IMR-90 (cell line): ENCODE measurements at regions not wholly inside any gene's neighbourhood (a gene's known extent, or its start where the extent isn't known, plus 50 kb on each side); places are given as distances from the start of the nearest gene placed in this dataset.

ENCODE experiments used
- ATAC-seq: fragments of 200-7000 bp; cut with Tn5 transposase; 2 replicates; pipeline ENCODE4 v1.9.1; 2020; ENCODE audit warnings: low read depth, mild to moderate bottlenecking, moderate library complexity
- BruUV-seq: library from RNA; stranded (reverse); fragments of 400-500 nt; replicated peaks from 2 replicates; lab custom pipeline; 2021; lab: Mats Ljungman, UMichigan
- CTCF ChIA-PET: fragments of 300-600 bp; formaldehyde crosslinking; extraction: SDS; loops from one replicate; lab custom pipeline; 2021; ENCODE audit warnings: antibody characterized with exemption; lab: Yijun Ruan, JAX
- POLR2A ChIA-PET: fragments of 300-600 bp; sonication (Branson Sonifier 250); formaldehyde crosslinking; loops from one replicate; lab custom pipeline; 2022; ENCODE audit warnings: antibody characterized with exemption; ENCODE audit not compliant: unreplicated experiment; lab: Charles Lee
- DNase-seq: peaks from one replicate; pipeline ENCODE4 v3.0.0; 2013
- H2AFZ ChIP-seq: replicated peaks from 2 replicates; pipeline ENCODE3; 2013; ENCODE audit warnings: low read length, mild to moderate bottlenecking; ENCODE audit not compliant: poor library complexity
- H2AK5ac ChIP-seq: 2 replicates; pipeline ENCODE4 v1.6.1; 2013; ENCODE audit warnings: low read depth, low read length, inconsistent platforms
- H2AK9ac ChIP-seq: replicated peaks from 2 replicates; pipeline ENCODE3; 2013; ENCODE audit warnings: mild to moderate bottlenecking, low read depth, low read length, moderate library complexity; ENCODE audit not compliant: poor library complexity
- H2BK120ac ChIP-seq: 2 replicates; pipeline ENCODE4 v1.6.1; 2013; ENCODE audit warnings: low read depth, low read length, inconsistent platforms
- H2BK15ac ChIP-seq: 3 replicates; pipeline ENCODE4 v1.6.1; 2013; ENCODE audit warnings: low read depth, low read length, inconsistent platforms
- H2BK20ac ChIP-seq: 2 replicates; pipeline ENCODE4 v1.6.1; 2013; ENCODE audit warnings: low read depth, mild to moderate bottlenecking, inconsistent platforms, low read length, moderate library complexity
- H2BK5ac ChIP-seq: 2 replicates; pipeline ENCODE4 v1.6.1; 2013; ENCODE audit warnings: mild to moderate bottlenecking, low read depth, low read length, inconsistent platforms; ENCODE audit not compliant: poor library complexity, severe bottlenecking
- H3K14ac ChIP-seq: replicated peaks from 2 replicates; pipeline ENCODE4 v1.6.1; 2013; ENCODE audit warnings: low read depth, low read length, inconsistent platforms
- H3K18ac ChIP-seq: 2 replicates; pipeline ENCODE4 v1.6.1; 2013; ENCODE audit warnings: low read depth, low read length, control low read depth
- H3K23ac ChIP-seq: 2 replicates; pipeline ENCODE4 v1.6.1; 2013; ENCODE audit warnings: low read depth, low read length, inconsistent platforms
- H3K27ac ChIP-seq: 2 replicates; pipeline ENCODE4 v1.5.1; 2013; ENCODE audit warnings: mild to moderate bottlenecking, control low read depth, low read length; ENCODE audit not compliant: insufficient read depth
- H3K27me3 ChIP-seq: 2 replicates; pipeline ENCODE4 v1.6.1; 2013; ENCODE audit warnings: low read length; ENCODE audit not compliant: control insufficient read depth, insufficient read depth
- H3K36me3 ChIP-seq: 2 replicates; pipeline ENCODE4 v1.6.1; 2013; ENCODE audit warnings: low read length, mixed read lengths; ENCODE audit not compliant: control insufficient read depth, insufficient read depth
- H3K4ac ChIP-seq: 2 replicates; pipeline ENCODE4 v1.6.1; 2013; ENCODE audit warnings: low read depth, low read length, inconsistent platforms
- H3K4me1 ChIP-seq: 2 replicates; pipeline ENCODE4 v1.6.1; 2013; ENCODE audit warnings: low read length, mixed read lengths; ENCODE audit not compliant: control insufficient read depth, insufficient read depth
- H3K4me2 ChIP-seq: 2 replicates; pipeline ENCODE4 v1.6.1; 2013; ENCODE audit warnings: low read depth, mild to moderate bottlenecking, control low read depth, low read length, moderate library complexity
- H3K4me3 ChIP-seq: 2 replicates; pipeline ENCODE4 v1.5.1; 2013; ENCODE audit warnings: low read depth, mild to moderate bottlenecking, control low read depth, low read length, moderate library complexity; ENCODE audit not compliant: insufficient read depth
- H3K56ac ChIP-seq: 2 replicates; pipeline ENCODE4 v1.6.1; 2013; ENCODE audit warnings: low read length, inconsistent platforms; ENCODE audit not compliant: insufficient read depth; ENCODE audit errors: extremely low read depth
- H3K79me1 ChIP-seq, 2 experiments: 2 replicates each; pipeline ENCODE4 v1.6.1; 2013; ENCODE audit warnings: low read length in 2 of 2, inconsistent platforms in 1 of 2, low read depth in 1 of 2
- H3K9ac ChIP-seq: 2 replicates; pipeline ENCODE4 v1.6.1; 2013; ENCODE audit warnings: low read depth, low read length, control low read depth
- H3K9me1 ChIP-seq: 2 replicates; pipeline ENCODE4 v1.6.1; 2013; ENCODE audit warnings: low read length, inconsistent platforms; ENCODE audit not compliant: insufficient read depth
- H3K9me3 ChIP-seq: 2 replicates; pipeline ENCODE4 v1.6.1; 2013; ENCODE audit warnings: low read length; ENCODE audit not compliant: control insufficient read depth, insufficient read depth
- H4K20me1 ChIP-seq: 2 replicates; pipeline ENCODE4 v1.6.1; 2013; ENCODE audit warnings: low read length, inconsistent platforms; ENCODE audit not compliant: insufficient read depth
- H4K5ac ChIP-seq: 2 replicates; pipeline ENCODE4 v1.6.1; 2013; ENCODE audit warnings: mild to moderate bottlenecking, low read depth, low read length, control low read depth
- H4K8ac ChIP-seq, 2 experiments: 2 replicates each; pipeline ENCODE4 v1.6.1; 2013; ENCODE audit warnings: low read depth in 2 of 2, low read length in 2 of 2, control low read depth in 1 of 2, inconsistent platforms in 1 of 2
- H4K91ac ChIP-seq: 2 replicates; pipeline ENCODE4 v1.6.1; 2013; ENCODE audit warnings: low read depth, low read length, inconsistent platforms; ENCODE audit not compliant: insufficient read depth
- BHLHE40 ChIP-seq: fragments of 150-350 bp; IDR thresholded peaks from 2 replicates; pipeline ENCODE4 v1.6.1; 2016; ENCODE audit warnings: mild to moderate bottlenecking, low read depth, low read length
- CEBPB ChIP-seq: IDR thresholded peaks from 2 replicates; pipeline ENCODE4 v1.6.1; 2012; ENCODE audit warnings: low read depth, low read length, improper control_type of control experiment
- CHD1 ChIP-seq: IDR thresholded peaks from 2 replicates; pipeline ENCODE4 v1.6.1; 2012; ENCODE audit warnings: low read depth, low read length, improper control_type of control experiment
- CTCF ChIP-seq: conservative IDR thresholded peaks from 2 replicates; pipeline ENCODE4 v1.5.1; 2012; ENCODE audit warnings: mild to moderate bottlenecking, low read depth, low read length, improper control_type of control experiment
- ELK1 ChIP-seq: fragments of 150-350 bp; IDR thresholded peaks from 2 replicates; pipeline ENCODE4 v1.6.1; 2016; ENCODE audit warnings: low read depth, mild to moderate bottlenecking, low read length, moderate library complexity, borderline replicate concordance
- FOS ChIP-seq: fragments of 150-350 bp; IDR thresholded peaks from 2 replicates; pipeline ENCODE4 v1.6.1; 2016; ENCODE audit warnings: low read depth, low read length
- MAFK ChIP-seq: IDR thresholded peaks from 2 replicates; pipeline ENCODE4 v1.6.1; 2012; ENCODE audit warnings: low read depth, low read length, improper control_type of control experiment
- MAZ ChIP-seq: IDR thresholded peaks from 2 replicates; pipeline ENCODE4 v1.6.1; 2012; ENCODE audit warnings: low read depth, mild to moderate bottlenecking, low read length, improper control_type of control experiment, moderate library complexity, borderline replicate concordance
- MXI1 ChIP-seq: IDR thresholded peaks from 2 replicates; pipeline ENCODE4 v1.6.1; 2012; ENCODE audit warnings: low read depth, mild to moderate bottlenecking, low read length, moderate library complexity, borderline replicate concordance
- NFE2L2 ChIP-seq: fragments of 150-350 bp; IDR thresholded peaks from 2 replicates; pipeline ENCODE4 v1.6.1; 2016; ENCODE audit warnings: low read depth, mild to moderate bottlenecking, low read length
- POLR2A ChIP-seq: IDR thresholded peaks from 2 replicates; pipeline ENCODE4 v1.6.1; 2012; ENCODE audit warnings: mild to moderate bottlenecking, low read depth, low read length
- RAD21 ChIP-seq: IDR thresholded peaks from 2 replicates; pipeline ENCODE4 v1.6.1; 2012; ENCODE audit warnings: low read length, improper control_type of control experiment
- RCOR1 ChIP-seq: IDR thresholded peaks from 2 replicates; pipeline ENCODE4 v1.6.1; 2012; ENCODE audit warnings: mild to moderate bottlenecking, low read length, improper control_type of control experiment; ENCODE audit not compliant: insufficient replicate concordance
- RFX5 ChIP-seq: IDR thresholded peaks from 2 replicates; pipeline ENCODE4 v1.8.0; 2012; ENCODE audit warnings: low read depth, mild to moderate bottlenecking, low read length, moderate library complexity
- SMC3 ChIP-seq: fragments of 150-350 bp; IDR thresholded peaks from 2 replicates; pipeline ENCODE4 v1.6.1; 2016; ENCODE audit warnings: low read depth, mild to moderate bottlenecking, antibody characterized with exemption, low read length, moderate library complexity
- USF2 ChIP-seq: fragments of 150-350 bp; IDR thresholded peaks from 2 replicates; pipeline ENCODE4 v1.6.1; 2017; ENCODE audit warnings: mild to moderate bottlenecking, antibody characterized with exemption, low read length, low read depth
- whole genome bisulfite sequencing, 2 experiments: methylation state at CpG; one replicate each; pipeline versions ENCODE4 v1.1.5 to v1.1.7; 2013; ENCODE audit warnings: missing lambda C conversion rate in 2 of 2; ENCODE audit not compliant: insufficient read length in 1 of 2; ENCODE audit errors: extremely low coverage in 2 of 2; 5-methylcytosine and 5-hydroxymethylcytosine counted together
- dilution Hi-C: fragments of 300-500 bp; cut with HindIII; formaldehyde crosslinking; loops from one replicate; pipeline ENCODE4 v1.14.3; 2018; ENCODE audit warnings: low sequenced_read_pairs; ENCODE audit not compliant: unreplicated experiment
- in situ Hi-C: fragments of 300-500 bp; cut with MboI; formaldehyde crosslinking; loops from 3 replicates; pipeline ENCODE4 v1.14.3; 2019; ENCODE audit warnings: low sequenced_read_pairs, inconsistent platforms, mixed read lengths
- intact Hi-C: fragments of 100-400 bp; cut with micrococcal nuclease; formaldehyde crosslinking; loops from 2 replicates; pipeline ENCODE4 v1.10.0; 2022

- Histone ChIP-seq H2BK5ac (no peak overlapping the region), H3K9me1 (no peaks in the 10 kb centered on the region), H4K20me1 (no peaks in the 10 kb centered on the region), H2BK120ac (no peak overlapping the region), H2AK9ac (no peak overlapping the region), H3K4ac (no peak overlapping the region), H3K4me3 (no peak overlapping the region), H2BK20ac (no peak overlapping the region), H2BK15ac (no peak overlapping the region), H3K27ac (no peak overlapping the region), H3K36me3 (no peaks in the 10 kb centered on the region), H2AFZ (no peak overlapping the region), H3K79me1 (no peaks in the 10 kb centered on the region), H3K4me2 (no peak overlapping the region), H3K56ac (no peak overlapping the region), H3K23ac (no peak overlapping the region), H3K9ac (no peak overlapping the region), H4K8ac (no peak overlapping the region), H3K9me3 (no peaks in the 10 kb centered on the region), H3K18ac (no peak overlapping the region), H4K91ac (no peak overlapping the region), H3K27me3 (peaks cover 2% of the 10 kb centered on the region; the same call in 1 of the 2 replicates), H2AK5ac (no peak overlapping the region), H4K5ac (no peak overlapping the region), H3K14ac (no peak overlapping the region), H3K4me1 (no peaks in the 10 kb centered on the region)
- no TSS peak for BruUV-seq
- ATAC-seq (no peak), DNase-seq (no peak)
- no CpG with 5 or more reads among the region's 2 CpGs for WGBS, 2 experiments
- ChIA-PET CTCF (interaction anchor here (0.6 kb wide), 1 partner anchor 10 kb away, joined by 3 read pairs; no protein-coding TSS in a partner anchor), POLR2A (no interaction called here)
- dilution Hi-C loops (no loop called here), intact Hi-C loops (no loop called here), in situ Hi-C loops (no loop called here)
- TF ChIP-seq CTCF (no peak), POLR2A (no peak), RCOR1 (no peak), RFX5 (no peak), NFE2L2 (no peak), CEBPB (no peak), MXI1 (no peak), RAD21 (no peak), MAFK (no peak), FOS (no peak), SMC3 (no peak), ELK1 (no peak), USF2 (no peak), MAZ (no peak), CHD1 (no peak), BHLHE40 (no peak)
Observed at GRCh38 chr2:163207693-163208370, 369.3 kb upstream of the KCNH7 start.
